IMR-90 (cell line): ENCODE measurements at regions not wholly inside any gene's neighbourhood (a gene's known extent, or its start where the extent isn't known, plus 50 kb on each side); places are given as distances from the start of the nearest gene placed in this dataset.

Experiments used
- ATAC-seq: fragments of 200-7000 bp; cut with Tn5 transposase; 2 replicates; pipeline ENCODE4 v1.9.1; 2020; ENCODE audit warnings: low read depth, mild to moderate bottlenecking, moderate library complexity
- BruUV-seq: library from RNA; stranded (reverse); fragments of 400-500 nt; replicated peaks from 2 replicates; lab custom pipeline; 2021; lab: Mats Ljungman, UMichigan
- CTCF ChIA-PET: fragments of 300-600 bp; formaldehyde crosslinking; extraction: SDS; loops from one replicate; lab custom pipeline; 2021; ENCODE audit warnings: antibody characterized with exemption; lab: Yijun Ruan, JAX
- POLR2A ChIA-PET: fragments of 300-600 bp; sonication (Branson Sonifier 250); formaldehyde crosslinking; loops from one replicate; lab custom pipeline; 2022; ENCODE audit warnings: antibody characterized with exemption; ENCODE audit not compliant: unreplicated experiment; lab: Charles Lee
- DNase-seq: peaks from one replicate; pipeline ENCODE4 v3.0.0; 2013
- H2AFZ ChIP-seq: replicated peaks from 2 replicates; pipeline ENCODE3; 2013; ENCODE audit warnings: low read length, mild to moderate bottlenecking; ENCODE audit not compliant: poor library complexity
- H2AK5ac ChIP-seq: 2 replicates; pipeline ENCODE4 v1.6.1; 2013; ENCODE audit warnings: low read depth, low read length, inconsistent platforms
- H2AK9ac ChIP-seq: replicated peaks from 2 replicates; pipeline ENCODE3; 2013; ENCODE audit warnings: mild to moderate bottlenecking, low read depth, low read length, moderate library complexity; ENCODE audit not compliant: poor library complexity
- H2BK120ac ChIP-seq: 2 replicates; pipeline ENCODE4 v1.6.1; 2013; ENCODE audit warnings: low read depth, low read length, inconsistent platforms
- H2BK15ac ChIP-seq: 3 replicates; pipeline ENCODE4 v1.6.1; 2013; ENCODE audit warnings: low read depth, low read length, inconsistent platforms
- H2BK20ac ChIP-seq: 2 replicates; pipeline ENCODE4 v1.6.1; 2013; ENCODE audit warnings: low read depth, mild to moderate bottlenecking, inconsistent platforms, low read length, moderate library complexity
- H2BK5ac ChIP-seq: 2 replicates; pipeline ENCODE4 v1.6.1; 2013; ENCODE audit warnings: mild to moderate bottlenecking, low read depth, low read length, inconsistent platforms; ENCODE audit not compliant: poor library complexity, severe bottlenecking
- H3K14ac ChIP-seq: replicated peaks from 2 replicates; pipeline ENCODE4 v1.6.1; 2013; ENCODE audit warnings: low read depth, low read length, inconsistent platforms
- H3K18ac ChIP-seq: 2 replicates; pipeline ENCODE4 v1.6.1; 2013; ENCODE audit warnings: low read depth, low read length, control low read depth
- H3K23ac ChIP-seq: 2 replicates; pipeline ENCODE4 v1.6.1; 2013; ENCODE audit warnings: low read depth, low read length, inconsistent platforms
- H3K27ac ChIP-seq: 2 replicates; pipeline ENCODE4 v1.5.1; 2013; ENCODE audit warnings: mild to moderate bottlenecking, control low read depth, low read length; ENCODE audit not compliant: insufficient read depth
- H3K27me3 ChIP-seq: 2 replicates; pipeline ENCODE4 v1.6.1; 2013; ENCODE audit warnings: low read length; ENCODE audit not compliant: control insufficient read depth, insufficient read depth
- H3K36me3 ChIP-seq: 2 replicates; pipeline ENCODE4 v1.6.1; 2013; ENCODE audit warnings: low read length, mixed read lengths; ENCODE audit not compliant: control insufficient read depth, insufficient read depth
- H3K4ac ChIP-seq: 2 replicates; pipeline ENCODE4 v1.6.1; 2013; ENCODE audit warnings: low read depth, low read length, inconsistent platforms
- H3K4me1 ChIP-seq: 2 replicates; pipeline ENCODE4 v1.6.1; 2013; ENCODE audit warnings: low read length, mixed read lengths; ENCODE audit not compliant: control insufficient read depth, insufficient read depth
- H3K4me2 ChIP-seq: 2 replicates; pipeline ENCODE4 v1.6.1; 2013; ENCODE audit warnings: low read depth, mild to moderate bottlenecking, control low read depth, low read length, moderate library complexity
- H3K4me3 ChIP-seq: 2 replicates; pipeline ENCODE4 v1.5.1; 2013; ENCODE audit warnings: low read depth, mild to moderate bottlenecking, control low read depth, low read length, moderate library complexity; ENCODE audit not compliant: insufficient read depth
- H3K56ac ChIP-seq: 2 replicates; pipeline ENCODE4 v1.6.1; 2013; ENCODE audit warnings: low read length, inconsistent platforms; ENCODE audit not compliant: insufficient read depth; ENCODE audit errors: extremely low read depth
- H3K79me1 ChIP-seq, 2 experiments: 2 replicates each; pipeline ENCODE4 v1.6.1; 2013; ENCODE audit warnings: low read length in 2 of 2, inconsistent platforms in 1 of 2, low read depth in 1 of 2
- H3K9ac ChIP-seq: 2 replicates; pipeline ENCODE4 v1.6.1; 2013; ENCODE audit warnings: low read depth, low read length, control low read depth
- H3K9me1 ChIP-seq: 2 replicates; pipeline ENCODE4 v1.6.1; 2013; ENCODE audit warnings: low read length, inconsistent platforms; ENCODE audit not compliant: insufficient read depth
- H3K9me3 ChIP-seq: 2 replicates; pipeline ENCODE4 v1.6.1; 2013; ENCODE audit warnings: low read length; ENCODE audit not compliant: control insufficient read depth, insufficient read depth
- H4K20me1 ChIP-seq: 2 replicates; pipeline ENCODE4 v1.6.1; 2013; ENCODE audit warnings: low read length, inconsistent platforms; ENCODE audit not compliant: insufficient read depth
- H4K5ac ChIP-seq: 2 replicates; pipeline ENCODE4 v1.6.1; 2013; ENCODE audit warnings: mild to moderate bottlenecking, low read depth, low read length, control low read depth
- H4K8ac ChIP-seq, 2 experiments: 2 replicates each; pipeline ENCODE4 v1.6.1; 2013; ENCODE audit warnings: low read depth in 2 of 2, low read length in 2 of 2, control low read depth in 1 of 2, inconsistent platforms in 1 of 2
- H4K91ac ChIP-seq: 2 replicates; pipeline ENCODE4 v1.6.1; 2013; ENCODE audit warnings: low read depth, low read length, inconsistent platforms; ENCODE audit not compliant: insufficient read depth
- CEBPB ChIP-seq: IDR thresholded peaks from 2 replicates; pipeline ENCODE4 v1.6.1; 2012; ENCODE audit warnings: low read depth, low read length, improper control_type of control experiment
- RFX5 ChIP-seq: IDR thresholded peaks from 2 replicates; pipeline ENCODE4 v1.8.0; 2012; ENCODE audit warnings: low read depth, mild to moderate bottlenecking, low read length, moderate library complexity
- SMC3 ChIP-seq: fragments of 150-350 bp; IDR thresholded peaks from 2 replicates; pipeline ENCODE4 v1.6.1; 2016; ENCODE audit warnings: low read depth, mild to moderate bottlenecking, antibody characterized with exemption, low read length, moderate library complexity
- WGBS, 2 experiments: methylation state at CpG; one replicate each; pipeline versions ENCODE4 v1.1.5 to v1.1.7; 2013; ENCODE audit warnings: missing lambda C conversion rate in 2 of 2; ENCODE audit not compliant: insufficient read length in 1 of 2; ENCODE audit errors: extremely low coverage in 2 of 2; 5-methylcytosine and 5-hydroxymethylcytosine counted together
- dilution Hi-C: fragments of 300-500 bp; cut with HindIII; formaldehyde crosslinking; loops from one replicate; pipeline ENCODE4 v1.14.3; 2018; ENCODE audit warnings: low sequenced_read_pairs; ENCODE audit not compliant: unreplicated experiment
- in situ Hi-C: fragments of 300-500 bp; cut with MboI; formaldehyde crosslinking; loops from 3 replicates; pipeline ENCODE4 v1.14.3; 2019; ENCODE audit warnings: low sequenced_read_pairs, inconsistent platforms, mixed read lengths
- intact Hi-C: fragments of 100-400 bp; cut with micrococcal nuclease; formaldehyde crosslinking; loops from 2 replicates; pipeline ENCODE4 v1.10.0; 2022
- TF ChIP-seq, protein P1 (sequence below): fragments of 150-350 bp; IDR thresholded peaks from 2 replicates; pipeline ENCODE4 v1.6.1; 2016; ENCODE audit warnings: low read depth, mild to moderate bottlenecking, low read length, moderate library complexity, borderline replicate concordance

DNA sequence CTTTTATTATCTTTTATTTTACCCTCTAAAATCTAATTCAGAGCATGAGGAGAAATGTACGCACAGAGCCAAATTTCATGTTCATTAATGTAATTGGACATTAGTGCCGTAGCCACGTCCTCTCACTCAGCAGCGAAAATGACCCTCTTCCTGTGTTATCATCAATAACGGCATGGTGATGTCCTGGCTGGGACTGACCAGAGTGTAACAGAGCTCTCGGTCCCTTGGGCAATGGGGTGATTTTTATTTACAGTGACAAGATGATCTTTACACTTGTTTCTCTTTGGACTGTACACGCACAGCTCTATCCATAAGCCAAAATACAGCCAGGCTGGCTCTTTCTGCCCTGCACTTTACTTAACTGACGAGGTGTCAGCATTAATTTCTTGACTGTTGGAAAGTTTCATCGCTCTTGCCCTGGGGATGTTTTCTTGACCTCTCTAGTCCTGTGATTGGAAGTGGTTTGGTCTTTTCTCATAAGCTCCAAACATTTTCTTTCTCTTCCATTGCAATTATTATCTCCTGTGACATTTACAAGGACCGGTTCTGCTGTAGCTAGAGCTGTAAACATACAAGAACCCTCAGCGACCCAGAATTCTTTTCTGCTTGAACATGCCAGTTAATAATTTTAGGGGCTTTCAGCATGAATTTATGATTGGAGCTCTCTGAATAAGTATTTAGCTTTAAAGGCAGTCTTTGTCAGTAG, 308.0 kb upstream of the PIK3C3 start:
- Histone ChIP-seq H3K56ac (no peak overlapping the region), H3K4me2 (no peak overlapping the region), H3K36me3 (no peaks in the 10 kb centered on the region), H4K8ac (no peak overlapping the region), H4K20me1 (no peaks in the 10 kb centered on the region), H3K14ac (no peak overlapping the region), H4K5ac (no peak overlapping the region), H2AK9ac (no peak overlapping the region), H3K9me3 (no peaks in the 10 kb centered on the region), H3K27me3 (no peaks in the 10 kb centered on the region), H3K4ac (no peak overlapping the region), H2BK5ac (no peak overlapping the region), H2AK5ac (no peak overlapping the region), H3K4me3 (no peak overlapping the region), H3K9me1 (no peaks in the 10 kb centered on the region), H2BK20ac (no peak overlapping the region), H2AFZ (no peak overlapping the region), H3K9ac (no peak overlapping the region), H3K4me1 (no peaks in the 10 kb centered on the region), H3K79me1 (no peaks in the 10 kb centered on the region), H2BK120ac (no peak overlapping the region), H4K91ac (no peak overlapping the region), H3K18ac (no peak overlapping the region), H3K23ac (no peak overlapping the region), H3K27ac (no peak overlapping the region), H2BK15ac (no peak overlapping the region)
- in situ Hi-C loops (no loop called here), intact Hi-C loops (no loop called here), dilution Hi-C loops (no loop called here)
- ChIA-PET CTCF (no interaction called here), POLR2A (no interaction called here)
- no peak for DNase-seq
- BruUV-seq, result no TSS peak
- no CpG with 5 or more reads among the region's 11 CpGs for WGBS, 2 experiments
- TF ChIP-seq, protein P1, sequence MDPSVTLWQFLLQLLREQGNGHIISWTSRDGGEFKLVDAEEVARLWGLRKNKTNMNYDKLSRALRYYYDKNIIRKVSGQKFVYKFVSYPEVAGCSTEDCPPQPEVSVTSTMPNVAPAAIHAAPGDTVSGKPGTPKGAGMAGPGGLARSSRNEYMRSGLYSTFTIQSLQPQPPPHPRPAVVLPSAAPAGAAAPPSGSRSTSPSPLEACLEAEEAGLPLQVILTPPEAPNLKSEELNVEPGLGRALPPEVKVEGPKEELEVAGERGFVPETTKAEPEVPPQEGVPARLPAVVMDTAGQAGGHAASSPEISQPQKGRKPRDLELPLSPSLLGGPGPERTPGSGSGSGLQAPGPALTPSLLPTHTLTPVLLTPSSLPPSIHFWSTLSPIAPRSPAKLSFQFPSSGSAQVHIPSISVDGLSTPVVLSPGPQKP, result no peak
- TF ChIP-seq RFX5 (no peak), CEBPB (no peak), SMC3 (no peak)
- ATAC-seq, result no peak
